B cell (primary cell): ENCODE measurements at regions not wholly inside any gene's neighbourhood (a gene's known extent, or its start where the extent isn't known, plus 50 kb on each side); places are given as distances from the start of the nearest gene placed in this dataset.

Experiments
- CTCF ChIP-seq: fragments of 200-600 bp; IDR thresholded peaks from one replicate; pipeline ENCODE4 v1.8.0; 2022; ENCODE audit warnings: antibody characterized with exemption, mild to moderate bottlenecking
- EZH2 ChIP-seq: IDR thresholded peaks from 2 replicates; pipeline ENCODE4 v1.6.1; 2012; ENCODE audit warnings: borderline replicate concordance, low read depth, mild to moderate bottlenecking, moderate library complexity, low read length; ENCODE audit not compliant: insufficient read depth, poor library complexity, severe bottlenecking

- TF ChIP-seq CTCF (no peak), EZH2 (no peak)
Observed at GRCh38 chr3:117912352-117912751, 1122.3 kb downstream of the IGSF11 start.
